HEK293 (cell line): ENCODE measurements at regions not wholly inside any gene's neighbourhood (a gene's known extent, or its start where the extent isn't known, plus 50 kb on each side); places are given as distances from the start of the nearest gene placed in this dataset.

Experiments
- GLI4 ChIP-seq: fragments of 450-650 bp; formaldehyde crosslinking; IDR thresholded peaks from 2 replicates; pipeline ENCODE4 v1.5.1; 2016; ENCODE audit warnings: missing biosample characterization, missing genetic modification characterization
- GLIS1 ChIP-seq: fragments of 450-650 bp; formaldehyde crosslinking; IDR thresholded peaks from 2 replicates; pipeline ENCODE4 v1.5.1; 2016; ENCODE audit warnings: missing biosample characterization, missing genetic modification characterization
- SETDB1 ChIP-seq: IDR thresholded peaks from one replicate; pipeline ENCODE4 v1.6.1; 2017; ENCODE audit warnings: mild to moderate bottlenecking, low read length, moderate library complexity, mixed read lengths; ENCODE audit not compliant: insufficient read length
- WT1 ChIP-seq: fragments of 450-650 bp; formaldehyde crosslinking; IDR thresholded peaks from 2 replicates; pipeline ENCODE4 v1.5.1; 2016; ENCODE audit warnings: missing biosample characterization, missing genetic modification characterization
- ZBTB48 ChIP-seq: fragments of 450-650 bp; formaldehyde crosslinking; IDR thresholded peaks from 2 replicates; pipeline ENCODE4 v1.5.1; 2016; ENCODE audit warnings: missing biosample characterization, missing genetic modification characterization
- ZFP37 ChIP-seq: fragments of 450-650 bp; formaldehyde crosslinking; IDR thresholded peaks from 2 replicates; pipeline ENCODE4 v1.5.1; 2016; ENCODE audit warnings: missing biosample characterization, missing genetic modification characterization
- ZFP41 ChIP-seq: fragments of 450-650 bp; formaldehyde crosslinking; IDR thresholded peaks from 2 replicates; pipeline ENCODE4 v1.5.1; 2016; ENCODE audit warnings: missing biosample characterization, missing genetic modification characterization, borderline replicate concordance
- ZNF2 ChIP-seq: fragments of 450-650 bp; formaldehyde crosslinking; IDR thresholded peaks from 2 replicates; pipeline ENCODE4 v1.5.1; 2016; ENCODE audit warnings: missing biosample characterization, missing genetic modification characterization
- ZNF24 ChIP-seq: fragments of 450-650 bp; formaldehyde crosslinking; IDR thresholded peaks from 2 replicates; pipeline ENCODE4 v1.5.1; 2016; ENCODE audit warnings: missing biosample characterization, missing genetic modification characterization
- ZNF335 ChIP-seq: fragments of 450-650 bp; formaldehyde crosslinking; conservative IDR thresholded peaks from 2 replicates; pipeline ENCODE4 v1.5.1; 2016; ENCODE audit warnings: missing biosample characterization, missing genetic modification characterization
- ZNF341 ChIP-seq: fragments of 450-650 bp; formaldehyde crosslinking; IDR thresholded peaks from 2 replicates; pipeline ENCODE4; 2016; ENCODE audit warnings: low read depth, missing biosample characterization, missing genetic modification characterization
- ZNF600 ChIP-seq: fragments of 450-650 bp; formaldehyde crosslinking; IDR thresholded peaks from 2 replicates; pipeline ENCODE4 v1.5.1; 2016; ENCODE audit warnings: missing biosample characterization, missing genetic modification characterization
- ZSCAN16 ChIP-seq: fragments of 450-650 bp; formaldehyde crosslinking; IDR thresholded peaks from 2 replicates; pipeline ENCODE4 v1.5.1; 2016; ENCODE audit warnings: missing biosample characterization, missing genetic modification characterization
- ZXDB ChIP-seq: fragments of 450-650 bp; formaldehyde crosslinking; IDR thresholded peaks from 2 replicates; pipeline ENCODE4 v1.5.1; 2016; ENCODE audit warnings: missing biosample characterization, missing genetic modification characterization
- TF ChIP-seq, protein P1 (sequence below): fragments of 450-650 bp; formaldehyde crosslinking; IDR thresholded peaks from 2 replicates; pipeline ENCODE4 v1.5.1; 2016; ENCODE audit warnings: missing biosample characterization, missing genetic modification characterization
- TF ChIP-seq, protein P2 (sequence below): fragments of 450-650 bp; formaldehyde crosslinking; IDR thresholded peaks from 2 replicates; pipeline ENCODE4 v1.5.1; 2016; ENCODE audit warnings: missing biosample characterization, missing genetic modification characterization, low read depth
- TF ChIP-seq, protein P3 (sequence below): fragments of 450-650 bp; formaldehyde crosslinking; IDR thresholded peaks from 2 replicates; pipeline ENCODE4 v1.5.1; 2016; ENCODE audit warnings: missing biosample characterization, missing genetic modification characterization
- TF ChIP-seq, protein P4 (sequence below): fragments of 450-650 bp; formaldehyde crosslinking; IDR thresholded peaks from 2 replicates; pipeline ENCODE4 v1.5.1; 2016; ENCODE audit warnings: missing biosample characterization, missing genetic modification characterization
- TF ChIP-seq, protein P5 (sequence below): IDR thresholded peaks from 2 replicates; pipeline ENCODE4 v1.6.1; 2011; ENCODE audit warnings: mild to moderate bottlenecking, low read depth, low read length, borderline replicate concordance

DNA sequence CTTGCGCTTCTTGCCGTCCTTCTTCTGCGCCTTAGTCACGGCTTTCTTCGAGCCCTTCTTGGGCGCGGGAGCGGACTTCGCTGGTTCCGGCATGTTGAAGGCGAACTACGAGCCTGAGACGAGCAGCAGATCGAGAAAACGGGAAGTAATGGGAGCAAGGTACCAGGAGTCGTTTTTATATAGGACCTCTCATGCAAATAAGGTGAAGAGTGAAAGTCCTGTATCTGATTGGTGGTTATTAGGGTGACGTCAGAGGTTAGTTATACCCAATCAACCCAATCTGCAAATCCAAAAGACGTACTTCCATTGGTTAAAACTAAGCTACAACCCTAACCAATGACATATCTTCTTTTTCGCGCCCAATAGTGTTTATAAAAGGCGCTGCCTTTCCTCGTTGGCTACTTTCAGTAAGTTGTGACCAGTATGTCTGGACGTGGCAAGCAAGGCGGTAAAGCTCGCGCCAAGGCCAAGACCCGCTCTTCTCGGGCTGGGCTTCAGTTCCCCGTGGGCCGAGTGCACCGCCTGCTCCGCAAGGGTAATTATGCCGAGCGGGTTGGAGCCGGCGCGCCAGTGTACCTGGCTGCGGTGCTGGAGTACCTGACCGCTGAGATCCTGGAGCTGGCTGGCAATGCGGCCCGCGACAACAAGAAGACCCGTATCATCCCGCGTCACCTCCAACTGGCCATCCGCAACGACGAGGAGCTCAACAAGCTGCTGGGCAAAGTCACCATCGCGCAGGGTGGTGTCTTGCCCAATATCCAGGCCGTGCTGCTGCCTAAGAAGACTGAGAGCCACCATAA, 100.6 kb upstream of the PRSS16 start (continued):
- TF ChIP-seq SETDB1 (peak; percentile 50), ZNF335 (tag by site-specific recombination) (peak; percentile 68), ZBTB48 (tag by site-specific recombination) (0 out of 2 replicates have a peak, but pooled peaks have one; percentile 22), ZXDB (peak; percentile 72), GLIS1 (tag by site-specific recombination) (no peak), ZFP41 (tag by site-specific recombination) (peak; percentile 79; the same call in 1 of the 2 replicates), ZNF600 (tag by site-specific recombination) (peak; percentile 76), ZNF2 (tag by site-specific recombination) (peak; percentile 91; the same call in 1 of the 2 replicates), WT1 (tag by site-specific recombination) (0 out of 2 replicates have a peak, but pooled peaks have one; percentile 22), ZFP37 (peak; percentile 87), ZNF24 (tag by site-specific recombination) (peak; percentile 80; the same call in 1 of the 2 replicates), GLI4 (tag by site-specific recombination) (peak; percentile 88; the same call in 1 of the 2 replicates), ZSCAN16 (tag by site-specific recombination) (peak; percentile 58; the same call in 1 of the 2 replicates), ZNF341 (tag by site-specific recombination) (peak; percentile 41; the same call in 1 of the 2 replicates)
- TF ChIP-seq, protein P1, sequence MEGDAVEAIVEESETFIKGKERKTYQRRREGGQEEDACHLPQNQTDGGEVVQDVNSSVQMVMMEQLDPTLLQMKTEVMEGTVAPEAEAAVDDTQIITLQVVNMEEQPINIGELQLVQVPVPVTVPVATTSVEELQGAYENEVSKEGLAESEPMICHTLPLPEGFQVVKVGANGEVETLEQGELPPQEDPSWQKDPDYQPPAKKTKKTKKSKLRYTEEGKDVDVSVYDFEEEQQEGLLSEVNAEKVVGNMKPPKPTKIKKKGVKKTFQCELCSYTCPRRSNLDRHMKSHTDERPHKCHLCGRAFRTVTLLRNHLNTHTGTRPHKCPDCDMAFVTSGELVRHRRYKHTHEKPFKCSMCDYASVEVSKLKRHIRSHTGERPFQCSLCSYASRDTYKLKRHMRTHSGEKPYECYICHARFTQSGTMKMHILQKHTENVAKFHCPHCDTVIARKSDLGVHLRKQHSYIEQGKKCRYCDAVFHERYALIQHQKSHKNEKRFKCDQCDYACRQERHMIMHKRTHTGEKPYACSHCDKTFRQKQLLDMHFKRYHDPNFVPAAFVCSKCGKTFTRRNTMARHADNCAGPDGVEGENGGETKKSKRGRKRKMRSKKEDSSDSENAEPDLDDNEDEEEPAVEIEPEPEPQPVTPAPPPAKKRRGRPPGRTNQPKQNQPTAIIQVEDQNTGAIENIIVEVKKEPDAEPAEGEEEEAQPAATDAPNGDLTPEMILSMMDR (tag by site-specific recombination), result 0 out of 2 replicates have a peak, but pooled peaks have one; percentile 14
- TF ChIP-seq, protein P2, sequence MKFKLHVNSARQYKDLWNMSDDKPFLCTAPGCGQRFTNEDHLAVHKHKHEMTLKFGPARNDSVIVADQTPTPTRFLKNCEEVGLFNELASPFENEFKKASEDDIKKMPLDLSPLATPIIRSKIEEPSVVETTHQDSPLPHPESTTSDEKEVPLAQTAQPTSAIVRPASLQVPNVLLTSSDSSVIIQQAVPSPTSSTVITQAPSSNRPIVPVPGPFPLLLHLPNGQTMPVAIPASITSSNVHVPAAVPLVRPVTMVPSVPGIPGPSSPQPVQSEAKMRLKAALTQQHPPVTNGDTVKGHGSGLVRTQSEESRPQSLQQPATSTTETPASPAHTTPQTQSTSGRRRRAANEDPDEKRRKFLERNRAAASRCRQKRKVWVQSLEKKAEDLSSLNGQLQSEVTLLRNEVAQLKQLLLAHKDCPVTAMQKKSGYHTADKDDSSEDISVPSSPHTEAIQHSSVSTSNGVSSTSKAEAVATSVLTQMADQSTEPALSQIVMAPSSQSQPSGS (tag by site-specific recombination), result peak; percentile 100
- TF ChIP-seq, protein P3, sequence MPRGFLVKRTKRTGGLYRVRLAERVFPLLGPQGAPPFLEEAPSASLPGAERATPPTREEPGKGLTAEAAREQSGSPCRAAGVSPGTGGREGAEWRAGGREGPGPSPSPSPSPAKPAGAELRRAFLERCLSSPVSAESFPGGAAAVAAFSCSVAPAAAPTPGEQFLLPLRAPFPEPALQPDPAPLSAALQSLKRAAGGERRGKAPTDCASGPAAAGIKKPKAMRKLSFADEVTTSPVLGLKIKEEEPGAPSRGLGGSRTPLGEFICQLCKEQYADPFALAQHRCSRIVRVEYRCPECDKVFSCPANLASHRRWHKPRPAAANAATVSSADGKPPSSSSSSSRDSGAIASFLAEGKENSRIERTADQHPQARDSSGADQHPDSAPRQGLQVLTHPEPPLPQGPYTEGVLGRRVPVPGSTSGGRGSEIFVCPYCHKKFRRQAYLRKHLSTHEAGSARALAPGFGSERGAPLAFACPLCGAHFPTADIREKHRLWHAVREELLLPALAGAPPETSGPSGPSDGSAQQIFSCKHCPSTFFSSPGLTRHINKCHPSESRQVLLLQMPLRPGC (tag by site-specific recombination), result 0 out of 2 replicates have a peak, but pooled peaks have one; percentile 51
- TF ChIP-seq, protein P4, sequence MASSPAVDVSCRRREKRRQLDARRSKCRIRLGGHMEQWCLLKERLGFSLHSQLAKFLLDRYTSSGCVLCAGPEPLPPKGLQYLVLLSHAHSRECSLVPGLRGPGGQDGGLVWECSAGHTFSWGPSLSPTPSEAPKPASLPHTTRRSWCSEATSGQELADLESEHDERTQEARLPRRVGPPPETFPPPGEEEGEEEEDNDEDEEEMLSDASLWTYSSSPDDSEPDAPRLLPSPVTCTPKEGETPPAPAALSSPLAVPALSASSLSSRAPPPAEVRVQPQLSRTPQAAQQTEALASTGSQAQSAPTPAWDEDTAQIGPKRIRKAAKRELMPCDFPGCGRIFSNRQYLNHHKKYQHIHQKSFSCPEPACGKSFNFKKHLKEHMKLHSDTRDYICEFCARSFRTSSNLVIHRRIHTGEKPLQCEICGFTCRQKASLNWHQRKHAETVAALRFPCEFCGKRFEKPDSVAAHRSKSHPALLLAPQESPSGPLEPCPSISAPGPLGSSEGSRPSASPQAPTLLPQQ (tag by site-specific recombination), result peak; percentile 72
- TF ChIP-seq, protein P5, sequence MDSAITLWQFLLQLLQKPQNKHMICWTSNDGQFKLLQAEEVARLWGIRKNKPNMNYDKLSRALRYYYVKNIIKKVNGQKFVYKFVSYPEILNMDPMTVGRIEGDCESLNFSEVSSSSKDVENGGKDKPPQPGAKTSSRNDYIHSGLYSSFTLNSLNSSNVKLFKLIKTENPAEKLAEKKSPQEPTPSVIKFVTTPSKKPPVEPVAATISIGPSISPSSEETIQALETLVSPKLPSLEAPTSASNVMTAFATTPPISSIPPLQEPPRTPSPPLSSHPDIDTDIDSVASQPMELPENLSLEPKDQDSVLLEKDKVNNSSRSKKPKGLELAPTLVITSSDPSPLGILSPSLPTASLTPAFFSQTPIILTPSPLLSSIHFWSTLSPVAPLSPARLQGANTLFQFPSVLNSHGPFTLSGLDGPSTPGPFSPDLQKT, result peak; percentile 43; the same call in 1 of the 2 replicates
